Nephron progenitor cell (in vitro differentiated cells): ENCODE measurements at regions not wholly inside any gene's neighbourhood (a gene's known extent, or its start where the extent isn't known, plus 50 kb on each side); places are given as distances from the start of the nearest gene placed in this dataset.
"Not testable (repeated sequence)": the region's sequence is repeated elsewhere in the genome, so short reads cannot be mapped to it uniquely, and the experiment has no call there.

ENCODE experiments used
- DNase-seq: peaks from one replicate; pipeline ENCODE4 v3.0.0; 2021
- H3K27ac Mint-ChIP-seq: 2 replicates; pipeline ENCODE4 v1.8.0; 2021; ENCODE audit warnings: mild to moderate bottlenecking, moderate library complexity, mixed read lengths
- H3K27me3 Mint-ChIP-seq: 2 replicates; pipeline ENCODE4 v1.8.0; 2021; ENCODE audit warnings: mild to moderate bottlenecking, low read depth, mixed read lengths; ENCODE audit not compliant: poor library complexity
- H3K36me3 Mint-ChIP-seq: 2 replicates; pipeline ENCODE4 v1.8.0; 2021; ENCODE audit warnings: low read depth, mixed read lengths
- H3K4me1 Mint-ChIP-seq: 2 replicates; pipeline ENCODE4 v1.8.0; 2021; ENCODE audit warnings: mixed read lengths
- H3K4me3 Mint-ChIP-seq: 2 replicates; pipeline ENCODE4 v1.8.0; 2021; ENCODE audit warnings: mild to moderate bottlenecking, moderate library complexity, mixed read lengths
- H3K9me3 Mint-ChIP-seq: 2 replicates; pipeline ENCODE4 v1.8.0; 2021; ENCODE audit warnings: mild to moderate bottlenecking, moderate library complexity, mixed read lengths
- TF ChIP-seq, protein P1 (sequence below): fragments of 200-600 bp; sonication (generic); IDR thresholded peaks from 2 replicates; pipeline ENCODE4 v1.5.0; 2021; ENCODE audit warnings: antibody characterized with exemption

DNA sequence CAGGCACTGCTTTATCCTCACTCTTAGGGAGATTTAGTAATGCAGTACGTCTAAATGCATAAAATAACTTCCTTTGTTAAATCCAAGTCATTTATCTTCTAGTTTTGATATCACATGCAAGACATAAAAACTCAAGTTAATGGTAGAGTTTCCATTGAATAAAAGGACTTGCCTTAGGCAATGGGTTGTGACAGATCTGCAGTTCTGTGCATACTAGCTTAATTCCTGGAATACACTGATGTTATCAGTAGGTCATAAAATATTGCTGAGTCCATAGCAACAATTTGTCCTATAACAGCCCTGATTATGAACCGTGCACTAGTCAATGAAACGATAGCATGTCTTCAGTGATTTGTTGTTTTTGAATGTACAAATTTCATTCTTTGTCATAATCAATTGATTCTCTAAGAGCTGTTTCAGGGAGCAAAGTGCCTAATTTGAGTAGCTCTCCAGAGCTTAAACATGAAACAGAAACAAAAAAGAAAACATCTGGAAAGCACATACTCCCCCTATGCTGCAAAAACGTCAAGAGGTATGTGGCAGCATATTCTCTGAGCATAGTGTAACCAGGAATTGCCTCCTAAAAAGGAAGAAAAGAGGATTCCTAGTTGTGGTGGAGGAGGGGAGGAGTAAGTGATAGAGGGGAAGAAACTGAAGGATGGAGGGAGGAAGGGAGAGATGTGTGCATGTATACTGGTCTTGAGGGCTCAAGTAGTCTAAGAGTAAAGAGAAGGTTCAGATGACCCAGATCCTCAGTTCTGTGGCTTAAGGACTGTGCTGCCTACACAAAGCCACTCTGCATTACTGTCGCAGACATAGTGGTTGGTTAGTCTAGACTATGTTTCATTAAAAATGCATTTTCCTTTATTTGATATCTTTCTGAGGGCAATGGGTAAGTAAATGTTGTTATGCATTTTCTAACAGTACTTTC lies 589.2 kb downstream of the PRR16 start:
- Mint-ChIP-seq H3K36me3 (no peaks in the 10 kb centered on the region), H3K4me3 (no peak overlapping the region), H3K27me3 (no peaks in the 10 kb centered on the region), H3K4me1 (no peaks in the 10 kb centered on the region), H3K9me3 (no peaks in the 10 kb centered on the region), H3K27ac (no peak overlapping the region)
- TF ChIP-seq, protein P1, sequence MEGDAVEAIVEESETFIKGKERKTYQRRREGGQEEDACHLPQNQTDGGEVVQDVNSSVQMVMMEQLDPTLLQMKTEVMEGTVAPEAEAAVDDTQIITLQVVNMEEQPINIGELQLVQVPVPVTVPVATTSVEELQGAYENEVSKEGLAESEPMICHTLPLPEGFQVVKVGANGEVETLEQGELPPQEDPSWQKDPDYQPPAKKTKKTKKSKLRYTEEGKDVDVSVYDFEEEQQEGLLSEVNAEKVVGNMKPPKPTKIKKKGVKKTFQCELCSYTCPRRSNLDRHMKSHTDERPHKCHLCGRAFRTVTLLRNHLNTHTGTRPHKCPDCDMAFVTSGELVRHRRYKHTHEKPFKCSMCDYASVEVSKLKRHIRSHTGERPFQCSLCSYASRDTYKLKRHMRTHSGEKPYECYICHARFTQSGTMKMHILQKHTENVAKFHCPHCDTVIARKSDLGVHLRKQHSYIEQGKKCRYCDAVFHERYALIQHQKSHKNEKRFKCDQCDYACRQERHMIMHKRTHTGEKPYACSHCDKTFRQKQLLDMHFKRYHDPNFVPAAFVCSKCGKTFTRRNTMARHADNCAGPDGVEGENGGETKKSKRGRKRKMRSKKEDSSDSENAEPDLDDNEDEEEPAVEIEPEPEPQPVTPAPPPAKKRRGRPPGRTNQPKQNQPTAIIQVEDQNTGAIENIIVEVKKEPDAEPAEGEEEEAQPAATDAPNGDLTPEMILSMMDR: no peak
- no peak for DNase-seq

GRCh38 chr5:121055586-121055985 lies 591.5 kb downstream of the PRR16 start:
- Mint-ChIP-seq H3K9me3 (no peaks in the 10 kb centered on the region), H3K36me3 (no peaks in the 10 kb centered on the region), H3K27ac (no peak overlapping the region), H3K27me3 (no peaks in the 10 kb centered on the region), H3K4me1 (no peaks in the 10 kb centered on the region), H3K4me3 (no peak overlapping the region)
- DNase-seq: no peak
- TF ChIP-seq, protein P1: no peak

GRCh38 chr5:121064241-121064640 lies 600.1 kb downstream of the PRR16 start:
- not testable (repeated sequence) for H3K27me3 Mint-ChIP-seq, DNase-seq, H3K4me3 Mint-ChIP-seq, H3K36me3 Mint-ChIP-seq, H3K27ac Mint-ChIP-seq, H3K4me1 Mint-ChIP-seq
- H3K9me3 Mint-ChIP-seq: peaks cover 21% of the 10 kb centered on the region

GRCh38 chr5:121086671-121087070 lies 622.6 kb downstream of the PRR16 start:
- H3K27ac Mint-ChIP-seq: no peak overlapping the region
- DNase-seq: no peak
- H3K4me3 Mint-ChIP-seq: no peak overlapping the region
- TF ChIP-seq, protein P1: no peak
- no peaks in the 10 kb centered on the region for H3K36me3 Mint-ChIP-seq
- no peaks in the 10 kb centered on the region for H3K4me1 Mint-ChIP-seq
- peaks cover 7% of the 10 kb centered on the region for H3K9me3 Mint-ChIP-seq
- peaks cover 2% of the 10 kb centered on the region for H3K27me3 Mint-ChIP-seq

DNA sequence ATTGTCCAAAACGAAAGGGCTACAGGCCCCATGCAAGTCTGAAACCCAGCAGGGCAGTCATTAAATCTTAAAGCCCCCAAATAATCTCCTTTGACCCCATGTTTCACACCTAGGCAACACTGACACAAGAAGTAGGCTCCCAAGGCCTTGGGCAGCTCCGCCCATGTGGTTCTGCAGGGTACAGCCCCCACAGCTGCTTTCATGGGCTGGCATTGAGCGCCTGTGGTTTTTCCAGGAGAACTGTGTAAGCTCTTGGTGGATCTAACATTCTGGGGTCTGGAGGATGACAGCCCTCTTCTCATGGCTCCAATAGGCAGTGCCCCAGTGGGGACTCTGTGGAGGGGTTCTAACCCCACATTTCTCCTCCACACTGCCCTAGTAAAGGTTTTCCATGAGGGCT lies 623.5 kb downstream of the PRR16 start:
- TF ChIP-seq, protein P1: no peak
- Mint-ChIP-seq H3K27me3 (peaks cover 2% of the 10 kb centered on the region), H3K9me3 (peaks cover 7% of the 10 kb centered on the region), H3K27ac (no peak overlapping the region), H3K4me3 (no peak overlapping the region), H3K36me3 (no peaks in the 10 kb centered on the region), H3K4me1 (no peaks in the 10 kb centered on the region)
- no peak for DNase-seq

- H3K36me3 Mint-ChIP-seq: no peaks in the 10 kb centered on the region
Observed at GRCh38 chr5:121088341-121088740, 624.2 kb downstream of the PRR16 start.

More at GRCh38 chr5:121088341-121088740, 624.2 kb downstream of the PRR16 start:
- peaks cover 7% of the 10 kb centered on the region for H3K9me3 Mint-ChIP-seq
- H3K4me3 Mint-ChIP-seq: no peak overlapping the region
- no peaks in the 10 kb centered on the region for H3K4me1 Mint-ChIP-seq
- H3K27me3 Mint-ChIP-seq: peaks cover 2% of the 10 kb centered on the region
- no peak for DNase-seq
- no peak overlapping the region for H3K27ac Mint-ChIP-seq
- TF ChIP-seq, protein P1: no peak
